Colonic mucosa (tissue), 4 donors: ENCODE measurements at regions not wholly inside any gene's neighbourhood (a gene's known extent, or its start where the extent isn't known, plus 50 kb on each side); places are given as distances from the start of the nearest gene placed in this dataset.

ENCODE experiments used
- DNase-seq: peaks from one replicate; pipeline ENCODE4 v3.0.0-alpha.2; 2020
- H3K27ac ChIP-seq: fragments of 200-600 bp; one replicate; pipeline ENCODE4 v1.8.0; 2021
- H3K27me3 ChIP-seq: fragments of 200-600 bp; one replicate; pipeline ENCODE4 v1.8.0; 2021
- H3K36me3 ChIP-seq: fragments of 200-600 bp; one replicate; pipeline ENCODE4 v1.8.0; 2021
- H3K4me1 ChIP-seq: fragments of 200-600 bp; one replicate; pipeline ENCODE4 v1.8.0; 2021; ENCODE audit warnings: mild to moderate bottlenecking
- H3K4me3 ChIP-seq: fragments of 200-600 bp; one replicate; pipeline ENCODE4 v1.8.0; 2021
- H3K9ac ChIP-seq, 2 donors: one replicate each; pipeline ENCODE4 v1.7.0; 2013; ENCODE audit warnings: control low read depth in 2 of 2, low read depth in 2 of 2, low read length in 2 of 2
- H3K9me3 ChIP-seq: fragments of 200-600 bp; one replicate; pipeline ENCODE4 v1.8.0; 2021
- CTCF ChIP-seq: fragments of 200-600 bp; IDR thresholded peaks from one replicate; pipeline ENCODE4 v1.8.0; 2022; ENCODE audit warnings: antibody characterized with exemption, mild to moderate bottlenecking
- intact Hi-C: fragments of 100-400 bp; cut with DNase I; formaldehyde crosslinking; loops from one replicate; pipeline ENCODE4 v1.14.1; 2022
- donor health status: healthy.
- donor health status: DM: no; HTN: no; CAD: no.
- donor health status: DM: no; HTN: no; CAD: no.

- H3K4me1 ChIP-seq, result no peaks in the 10 kb centered on the region
- H3K9ac ChIP-seq, result no peak overlapping the region
- H3K36me3 ChIP-seq, result no peaks in the 10 kb centered on the region
- H3K9me3 ChIP-seq, result no peaks in the 10 kb centered on the region
- H3K27me3 ChIP-seq, result no peaks in the 10 kb centered on the region
- intact Hi-C loops, result no loop called here
- TF ChIP-seq CTCF, result no peak
- H3K4me3 ChIP-seq, result no peak overlapping the region
- no peak for DNase-seq
- no peak overlapping the region for H3K27ac ChIP-seq
Measured at GRCh38 chr20:59413326-59413865, 113.0 kb downstream of the EDN3 start.

GRCh38 chr20:59414936-59415623 is 114.7 kb downstream of the EDN3 start:
- H3K27me3 ChIP-seq, result no peaks in the 10 kb centered on the region
- H3K4me3 ChIP-seq, result no peak overlapping the region
- TF ChIP-seq CTCF, result no peak
- intact Hi-C loops, result no loop called here
- no peaks in the 10 kb centered on the region for H3K36me3 ChIP-seq
- H3K9ac ChIP-seq, result no peak overlapping the region
- no peaks in the 10 kb centered on the region for H3K9me3 ChIP-seq
- no peaks in the 10 kb centered on the region for H3K4me1 ChIP-seq
- no peak for DNase-seq
- no peak overlapping the region for H3K27ac ChIP-seq

GRCh38 chr20:59416916-59417315 is 116.5 kb downstream of the EDN3 start:
- Histone ChIP-seq H3K4me1 (no peaks in the 10 kb centered on the region), H3K9ac (no peak overlapping the region), H3K27me3 (no peaks in the 10 kb centered on the region), H3K9me3 (no peaks in the 10 kb centered on the region), H3K4me3 (no peak overlapping the region), H3K36me3 (no peaks in the 10 kb centered on the region), H3K27ac (no peak overlapping the region)
- intact Hi-C loops, result no loop called here
- TF ChIP-seq CTCF, result no peak
- no peak for DNase-seq

GRCh38 chr20:59421089-59421488 is 120.7 kb downstream of the EDN3 start:
- intact Hi-C loops, result no loop called here

GRCh38 chr20:59421920-59422637 is 121.7 kb downstream of the EDN3 start:
- Histone ChIP-seq H3K36me3 (no peaks in the 10 kb centered on the region), H3K4me3 (no peak overlapping the region), H3K4me1 (no peaks in the 10 kb centered on the region), H3K27me3 (no peaks in the 10 kb centered on the region), H3K27ac (no peak overlapping the region), H3K9me3 (no peaks in the 10 kb centered on the region), H3K9ac (no peak overlapping the region)
- intact Hi-C loops, result no loop called here
- no peak for DNase-seq
- TF ChIP-seq CTCF, result no peak

More at GRCh38 chr20:59421089-59421488, 120.7 kb downstream of the EDN3 start:
- no peak for TF ChIP-seq CTCF
- Histone ChIP-seq H3K9ac (no peak overlapping the region), H3K4me3 (no peak overlapping the region), H3K36me3 (no peaks in the 10 kb centered on the region), H3K27ac (no peak overlapping the region), H3K27me3 (no peaks in the 10 kb centered on the region), H3K9me3 (no peaks in the 10 kb centered on the region), H3K4me1 (no peaks in the 10 kb centered on the region)
- DNase-seq, result no peak
